Activated naive CD8-positive, alpha-beta T cell treated with anti-CD3 and anti-CD28 coated beads for 36 hours (primary cell): ENCODE measurements at regions not wholly inside any gene's neighbourhood (a gene's known extent, or its start where the extent isn't known, plus 50 kb on each side); places are given as distances from the start of the nearest gene placed in this dataset.

Experiments
- DNase-seq: peaks from one replicate; pipeline ENCODE4 v3.0.0; 2021
- H3K27ac Mint-ChIP-seq: one replicate; pipeline ENCODE4 v1.8.0; 2022; ENCODE audit warnings: mild to moderate bottlenecking, moderate library complexity, mixed read lengths
- H3K27me3 Mint-ChIP-seq: one replicate; pipeline ENCODE4 v1.8.0; 2022; ENCODE audit warnings: mild to moderate bottlenecking, mixed read lengths
- H3K36me3 Mint-ChIP-seq: one replicate; pipeline ENCODE4 v1.8.0; 2021; ENCODE audit warnings: mild to moderate bottlenecking, mixed read lengths
- H3K4me1 Mint-ChIP-seq: one replicate; pipeline ENCODE4 v1.8.0; 2021; ENCODE audit warnings: mixed read lengths
- H3K4me3 Mint-ChIP-seq: one replicate; pipeline ENCODE4 v1.8.0; 2022; ENCODE audit warnings: mild to moderate bottlenecking, moderate library complexity, mixed read lengths
- H3K9me3 Mint-ChIP-seq: one replicate; pipeline ENCODE4 v1.8.0; 2022; ENCODE audit warnings: mixed read lengths

- H3K4me3 Mint-ChIP-seq, result no peak overlapping the region
- no peak for DNase-seq
- no peaks in the 10 kb centered on the region for H3K9me3 Mint-ChIP-seq
- no peak overlapping the region for H3K27ac Mint-ChIP-seq
- peaks cover 10% of the 10 kb centered on the region for H3K27me3 Mint-ChIP-seq
- H3K36me3 Mint-ChIP-seq, result no peaks in the 10 kb centered on the region
- no peaks in the 10 kb centered on the region for H3K4me1 Mint-ChIP-seq
Observed at GRCh38 chr1:55632058-55632457, 416.9 kb upstream of the USP24 start.

DNA sequence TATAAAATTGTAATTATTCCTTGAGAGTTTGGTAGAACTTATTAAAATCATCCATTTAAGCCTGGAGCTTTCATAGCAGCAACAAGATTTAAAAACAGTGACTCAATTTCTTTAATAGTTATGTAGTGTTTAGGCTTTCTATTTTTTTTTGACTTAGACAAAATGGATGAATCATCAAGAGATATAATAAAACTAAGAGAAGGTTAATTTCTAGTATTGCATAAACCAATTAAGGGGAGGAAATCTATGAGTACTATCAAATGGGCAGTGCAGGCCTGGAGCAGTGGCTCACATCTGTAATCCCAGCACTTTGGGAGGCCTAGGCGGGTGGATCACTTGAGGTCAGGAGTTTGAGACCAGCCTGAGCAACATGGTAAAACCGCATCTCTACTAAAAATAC is 416.3 kb upstream of the USP24 start:
- Mint-ChIP-seq H3K9me3 (no peaks in the 10 kb centered on the region), H3K27me3 (peaks cover 10% of the 10 kb centered on the region), H3K4me1 (no peaks in the 10 kb centered on the region), H3K36me3 (no peaks in the 10 kb centered on the region), H3K4me3 (no peak overlapping the region), H3K27ac (no peak overlapping the region)
- no peak for DNase-seq

GRCh38 chr1:55626326-55626725 is 411.2 kb upstream of the USP24 start:
- no peaks in the 10 kb centered on the region for H3K4me1 Mint-ChIP-seq
- H3K27me3 Mint-ChIP-seq, result peaks cover 5% of the 10 kb centered on the region
- H3K4me3 Mint-ChIP-seq, result no peak overlapping the region
- no peak for DNase-seq
- no peak overlapping the region for H3K27ac Mint-ChIP-seq
- H3K36me3 Mint-ChIP-seq, result no peaks in the 10 kb centered on the region
- H3K9me3 Mint-ChIP-seq, result no peaks in the 10 kb centered on the region

- Mint-ChIP-seq H3K4me3 (no peak overlapping the region), H3K27me3 (peaks cover 5% of the 10 kb centered on the region), H3K36me3 (no peaks in the 10 kb centered on the region), H3K9me3 (no peaks in the 10 kb centered on the region), H3K27ac (no peak overlapping the region), H3K4me1 (no peaks in the 10 kb centered on the region)
- DNase-seq, result no peak
Observed at GRCh38 chr1:55624766-55625165, 409.6 kb upstream of the USP24 start.

DNA sequence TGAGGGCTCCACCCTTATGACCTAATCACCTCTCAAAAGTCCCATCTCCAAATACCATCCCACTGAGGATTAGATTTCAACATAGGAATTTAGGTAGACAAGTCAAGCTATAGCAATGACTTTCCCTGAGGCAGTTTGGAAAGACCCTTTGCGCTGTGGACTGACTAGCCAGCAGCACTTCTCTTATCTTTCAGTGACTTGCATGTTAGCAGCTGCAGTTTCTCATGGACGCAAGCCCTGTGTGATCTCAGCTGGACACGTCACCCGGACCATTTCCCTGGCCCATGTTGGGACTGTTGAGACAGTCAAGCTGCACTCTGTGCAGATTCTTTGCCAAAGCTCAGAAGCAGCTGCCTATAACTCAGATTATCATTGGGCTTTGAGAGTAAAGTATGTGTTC is 408.1 kb upstream of the USP24 start:
- H3K4me3 Mint-ChIP-seq, result no peak overlapping the region
- no peaks in the 10 kb centered on the region for H3K36me3 Mint-ChIP-seq
- H3K9me3 Mint-ChIP-seq, result no peaks in the 10 kb centered on the region
- H3K27ac Mint-ChIP-seq, result no peak overlapping the region
- DNase-seq, result no peak
- no peaks in the 10 kb centered on the region for H3K4me1 Mint-ChIP-seq
- H3K27me3 Mint-ChIP-seq, result peaks cover 5% of the 10 kb centered on the region

DNA sequence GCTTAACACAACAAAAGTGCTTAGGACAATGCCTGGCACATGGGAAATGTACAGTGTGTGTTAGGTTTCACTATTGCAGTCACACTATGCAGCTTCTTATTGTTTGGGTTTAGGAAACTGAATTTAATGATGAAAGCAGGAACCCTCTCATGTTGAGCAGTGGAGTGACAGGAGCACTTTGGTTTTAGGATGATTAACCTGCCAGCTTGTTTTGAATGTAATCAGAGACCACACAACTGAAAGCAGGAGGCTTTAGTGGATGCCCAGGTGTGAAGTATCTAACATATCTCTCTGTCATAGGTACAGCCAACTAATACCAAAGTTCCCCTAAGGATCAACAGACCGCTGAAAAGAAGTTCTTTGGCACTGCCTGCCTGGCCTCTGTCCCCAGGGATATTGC is 406.9 kb upstream of the USP24 start:
- Mint-ChIP-seq H3K4me1 (no peaks in the 10 kb centered on the region), H3K4me3 (no peak overlapping the region), H3K36me3 (no peaks in the 10 kb centered on the region), H3K9me3 (no peaks in the 10 kb centered on the region), H3K27me3 (peaks cover under 1% of the 10 kb centered on the region), H3K27ac (no peak overlapping the region)
- no peak for DNase-seq

- Mint-ChIP-seq H3K4me3 (no peak overlapping the region), H3K27me3 (peaks cover under 1% of the 10 kb centered on the region), H3K4me1 (no peaks in the 10 kb centered on the region), H3K36me3 (no peaks in the 10 kb centered on the region), H3K27ac (no peak overlapping the region), H3K9me3 (no peaks in the 10 kb centered on the region)
- no peak for DNase-seq
Observed at GRCh38 chr1:55618199-55618598, 403.0 kb upstream of the USP24 start.

DNA sequence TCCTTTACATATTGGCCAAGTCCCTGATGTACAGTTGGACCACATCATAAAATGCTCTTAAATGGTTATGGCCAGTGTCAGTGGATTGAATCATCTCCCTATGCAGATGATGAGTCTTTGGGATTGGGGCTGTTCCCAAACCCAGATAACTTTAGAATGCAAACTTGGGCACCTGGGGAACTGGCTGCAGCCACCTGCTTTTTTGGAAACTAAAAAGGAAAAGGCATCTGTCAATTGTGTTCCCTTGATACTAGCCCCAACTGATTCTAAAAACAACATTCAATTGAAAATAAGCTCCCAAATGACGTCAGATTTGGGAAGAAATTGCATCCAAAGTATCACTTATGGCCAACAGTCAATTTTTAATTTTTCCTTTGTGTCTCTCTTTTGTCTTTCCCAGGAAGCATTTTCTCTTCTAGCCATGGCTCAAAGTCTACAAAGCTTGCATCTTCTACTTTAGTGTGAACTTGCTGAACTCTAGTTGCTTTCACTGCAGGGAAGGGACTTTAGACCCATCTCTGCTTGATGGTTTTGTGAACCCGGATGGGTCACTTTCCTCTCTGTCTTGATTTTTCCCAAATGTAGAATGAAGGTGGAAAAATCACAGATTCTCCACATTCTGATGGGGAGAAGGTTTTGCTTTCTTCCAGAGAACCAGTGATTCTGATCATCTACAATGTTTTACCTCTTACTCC is 402.3 kb upstream of the USP24 start:
- Mint-ChIP-seq H3K9me3 (no peaks in the 10 kb centered on the region), H3K36me3 (no peaks in the 10 kb centered on the region), H3K4me1 (no peaks in the 10 kb centered on the region), H3K27ac (no peak overlapping the region), H3K27me3 (peaks cover 3% of the 10 kb centered on the region), H3K4me3 (no peak overlapping the region)
- no peak for DNase-seq

- no peak overlapping the region for H3K4me3 Mint-ChIP-seq
- no peaks in the 10 kb centered on the region for H3K4me1 Mint-ChIP-seq
- peaks cover 19% of the 10 kb centered on the region for H3K27me3 Mint-ChIP-seq
- H3K9me3 Mint-ChIP-seq, result no peaks in the 10 kb centered on the region
- H3K27ac Mint-ChIP-seq, result no peak overlapping the region
- no peaks in the 10 kb centered on the region for H3K36me3 Mint-ChIP-seq
- no peak for DNase-seq
Observed at GRCh38 chr1:55612988-55613387, 397.8 kb upstream of the USP24 start.

DNA sequence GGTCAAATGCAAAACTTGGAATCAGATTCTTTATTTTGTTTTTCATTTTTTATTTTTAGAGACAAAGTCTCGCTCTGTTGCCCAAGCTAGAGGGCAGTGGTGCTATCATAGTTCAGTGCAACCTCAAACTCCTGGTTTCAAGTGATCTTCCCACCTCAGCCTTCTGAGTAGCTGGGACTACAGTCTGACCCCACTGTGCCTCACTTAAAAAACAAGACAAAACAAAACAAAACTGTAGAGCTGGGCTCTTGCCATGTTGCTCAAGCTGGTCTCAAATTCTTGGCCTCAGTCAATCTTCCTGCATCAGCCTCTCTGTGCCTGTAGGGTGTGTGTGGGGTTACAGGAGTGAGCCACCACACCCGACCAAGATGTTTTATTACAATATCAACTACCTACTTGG is 396.0 kb upstream of the USP24 start:
- Mint-ChIP-seq H3K4me1 (no peaks in the 10 kb centered on the region), H3K36me3 (no peaks in the 10 kb centered on the region), H3K9me3 (no peaks in the 10 kb centered on the region), H3K27me3 (peaks cover 19% of the 10 kb centered on the region), H3K4me3 (no peak overlapping the region), H3K27ac (no peak overlapping the region)
- DNase-seq, result no peak

DNA sequence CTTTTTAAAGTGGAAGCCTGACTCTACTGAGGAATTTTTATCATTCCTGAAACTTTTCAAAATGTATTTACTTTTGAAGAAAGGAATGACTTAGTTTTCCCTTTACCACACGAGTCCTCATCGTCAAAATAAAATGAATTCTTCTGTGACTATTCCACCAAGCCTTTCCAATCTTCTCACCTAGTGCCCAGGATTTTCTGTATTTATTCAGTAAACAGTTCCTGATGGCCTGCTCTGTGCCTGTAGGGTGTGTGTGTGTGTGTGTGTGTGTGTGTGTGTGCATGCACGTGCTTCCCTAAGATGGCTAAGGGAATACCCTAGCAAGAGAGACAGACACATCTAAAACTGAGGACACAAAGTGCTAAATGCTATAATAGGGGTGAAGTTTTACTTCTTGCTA is 395.0 kb upstream of the USP24 start:
- Mint-ChIP-seq H3K4me3 (no peak overlapping the region), H3K27ac (no peak overlapping the region), H3K9me3 (no peaks in the 10 kb centered on the region), H3K27me3 (peaks cover 19% of the 10 kb centered on the region), H3K36me3 (no peaks in the 10 kb centered on the region), H3K4me1 (no peaks in the 10 kb centered on the region)
- no peak for DNase-seq

DNA sequence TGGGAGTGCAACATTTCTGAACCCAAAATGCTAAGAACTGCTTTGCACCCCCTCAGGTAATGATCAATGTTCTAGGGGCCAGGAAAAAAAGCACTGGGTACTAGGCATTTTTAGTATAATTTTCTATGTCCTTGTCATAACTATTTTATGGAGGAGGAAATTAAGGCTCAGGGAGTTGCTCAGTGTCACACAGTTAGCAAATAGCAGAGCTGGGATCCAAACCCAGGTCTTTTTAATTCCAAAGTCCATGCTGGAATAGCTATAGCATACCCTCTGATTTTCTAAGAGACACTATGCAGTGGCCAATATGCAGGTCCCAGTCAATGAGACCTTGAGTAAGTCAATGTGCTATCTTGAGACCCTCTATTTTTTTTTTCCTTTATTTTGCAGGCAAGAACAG is 394.5 kb upstream of the USP24 start:
- no peak for DNase-seq
- Mint-ChIP-seq H3K4me1 (no peaks in the 10 kb centered on the region), H3K27me3 (peaks cover 20% of the 10 kb centered on the region), H3K36me3 (no peaks in the 10 kb centered on the region), H3K27ac (no peak overlapping the region), H3K9me3 (no peaks in the 10 kb centered on the region), H3K4me3 (no peak overlapping the region)

GRCh38 chr1:55605155-55605554 is 390.0 kb upstream of the USP24 start:
- Mint-ChIP-seq H3K27me3 (peaks cover 20% of the 10 kb centered on the region), H3K27ac (no peak overlapping the region), H3K9me3 (no peaks in the 10 kb centered on the region), H3K36me3 (no peaks in the 10 kb centered on the region), H3K4me3 (no peak overlapping the region), H3K4me1 (no peaks in the 10 kb centered on the region)
- no peak for DNase-seq

DNA sequence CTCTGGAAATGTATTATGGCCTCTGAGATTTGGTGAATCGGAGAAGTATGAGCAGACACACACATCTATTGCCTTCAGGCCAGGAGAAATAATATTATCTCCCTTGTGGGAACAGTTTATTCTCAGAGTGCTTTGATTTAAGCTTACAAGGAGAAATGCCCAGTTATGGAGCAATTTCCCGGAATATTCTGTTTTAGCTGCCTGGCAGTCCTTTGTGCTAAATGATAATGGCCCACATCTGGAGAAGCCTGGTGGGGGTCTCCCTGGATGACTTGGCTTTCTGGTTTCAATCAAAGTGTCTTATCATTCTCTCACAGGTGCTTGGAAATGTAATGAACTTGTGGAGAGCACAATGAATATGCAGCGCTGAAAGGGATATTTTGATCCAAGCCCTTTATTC is 389.6 kb upstream of the USP24 start:
- Mint-ChIP-seq H3K27me3 (peaks cover 22% of the 10 kb centered on the region), H3K4me3 (no peak overlapping the region), H3K4me1 (no peaks in the 10 kb centered on the region), H3K36me3 (no peaks in the 10 kb centered on the region), H3K27ac (no peak overlapping the region), H3K9me3 (no peaks in the 10 kb centered on the region)
- no peak for DNase-seq

DNA sequence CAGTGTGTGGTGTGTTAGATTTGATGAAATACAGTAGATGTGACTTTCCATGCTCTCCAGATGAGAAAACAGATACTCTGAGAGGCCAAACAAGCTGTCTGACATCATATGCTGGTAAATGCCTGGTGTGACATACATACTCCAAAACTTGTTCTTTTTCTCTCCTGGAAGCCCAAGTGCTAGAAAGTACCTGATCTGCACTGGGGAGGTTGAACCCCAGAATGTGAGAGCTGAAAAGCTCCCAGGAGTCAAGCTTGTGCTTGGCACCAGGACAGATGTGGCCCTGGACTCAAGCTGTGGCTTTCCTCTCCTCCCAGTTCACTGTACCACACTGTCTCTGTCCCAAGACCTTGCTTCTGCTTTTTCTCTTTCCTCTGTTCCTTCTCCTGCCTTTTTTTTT is 389.0 kb upstream of the USP24 start:
- no peak for DNase-seq
- Mint-ChIP-seq H3K9me3 (no peaks in the 10 kb centered on the region), H3K27me3 (peaks cover 23% of the 10 kb centered on the region), H3K4me1 (no peaks in the 10 kb centered on the region), H3K27ac (no peak overlapping the region), H3K4me3 (no peak overlapping the region), H3K36me3 (no peaks in the 10 kb centered on the region)

DNA sequence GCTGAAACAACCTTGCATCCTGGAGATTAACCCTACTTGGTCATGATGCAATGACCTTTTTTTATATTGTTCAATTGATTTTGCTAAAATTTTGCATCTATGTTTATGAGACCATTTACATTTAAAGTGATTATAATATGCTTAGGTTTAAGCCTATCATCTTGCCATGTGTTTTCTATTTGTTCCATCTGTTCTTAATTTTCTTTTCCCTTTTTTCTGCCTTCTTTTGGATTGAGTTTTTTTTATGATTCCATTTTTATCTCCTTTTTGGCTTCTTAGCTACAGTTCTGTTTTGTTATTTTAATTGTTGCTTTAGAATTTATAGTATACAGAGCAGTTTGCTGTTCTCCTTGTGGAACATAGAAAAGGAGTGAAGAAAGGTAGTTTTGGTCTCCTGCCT is 385.1 kb upstream of the USP24 start:
- H3K36me3 Mint-ChIP-seq, result no peaks in the 10 kb centered on the region
- no peak overlapping the region for H3K27ac Mint-ChIP-seq
- peaks cover 10% of the 10 kb centered on the region for H3K9me3 Mint-ChIP-seq
- H3K4me1 Mint-ChIP-seq, result no peaks in the 10 kb centered on the region
- DNase-seq, result no peak
- peaks cover 29% of the 10 kb centered on the region for H3K27me3 Mint-ChIP-seq
- H3K4me3 Mint-ChIP-seq, result no peak overlapping the region

DNA sequence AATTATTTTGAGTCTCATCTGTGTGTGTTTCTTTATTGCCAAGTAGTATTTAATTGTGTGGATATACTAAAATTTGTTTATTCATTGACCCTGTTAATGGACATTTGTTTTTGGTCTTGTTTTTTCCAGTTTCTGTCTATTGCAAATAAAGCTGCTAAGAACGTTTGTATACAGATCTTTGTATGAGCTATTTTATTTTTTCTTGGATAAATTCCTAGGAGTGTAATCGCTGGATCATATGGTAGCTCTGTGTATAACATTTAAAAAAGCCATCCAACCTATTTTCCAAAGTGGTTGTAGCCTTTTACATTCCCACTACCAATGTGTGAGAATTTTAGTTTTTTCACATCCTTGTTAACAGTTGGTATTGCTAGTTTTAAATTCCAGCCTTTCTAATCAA is 382.7 kb upstream of the USP24 start:
- DNase-seq, result no peak
- peaks cover 10% of the 10 kb centered on the region for H3K9me3 Mint-ChIP-seq
- peaks cover 23% of the 10 kb centered on the region for H3K27me3 Mint-ChIP-seq
- no peak overlapping the region for H3K27ac Mint-ChIP-seq
- no peaks in the 10 kb centered on the region for H3K4me1 Mint-ChIP-seq
- H3K4me3 Mint-ChIP-seq, result no peak overlapping the region
- H3K36me3 Mint-ChIP-seq, result no peaks in the 10 kb centered on the region
